ENCODE measurements at regions not wholly inside any gene's neighbourhood (a gene's known extent, or its start where the extent isn't known, plus 50 kb on each side); places are given as distances from the start of the nearest gene placed in this dataset.

- H3K27me3 ChIP-seq (ENCODE audit: insufficient read depth, insufficient read length), result no peaks in the 10 kb centered on the region
- no peaks in the 10 kb centered on the region for H3K9me3 ChIP-seq (ENCODE audit: insufficient read depth, low read length)
- no peak for DNase-seq (ENCODE audit: low read depth, low spot score)
- H3K4me1 ChIP-seq (ENCODE audit: insufficient read depth, insufficient read length), result no peaks in the 10 kb centered on the region
- no peak overlapping the region for H3K4me3 ChIP-seq (ENCODE audit: insufficient read length, low read depth)
- no peaks in the 10 kb centered on the region for H3K36me3 ChIP-seq (ENCODE audit: insufficient read depth, insufficient read length, low read length)
- no peak overlapping the region for H3K9ac ChIP-seq (ENCODE audit: insufficient read length, low read depth)
- TF ChIP-seq SUZ12 (IDR thresholded peaks at IDR 0.05; ENCODE audit: extremely low read depth, insufficient read depth, insufficient read length) (no peak), YY1 (IDR thresholded peaks at IDR 0.05; ENCODE audit: insufficient read depth, insufficient read length) (no peak), ZNF274 (IDR thresholded peaks at IDR 0.05; ENCODE audit: low read depth, low read length) (no peak)
Measured at GRCh38 chr3:66747696-66748095, 246.9 kb upstream of the LRIG1 start.

GRCh38 chr3:66748175-66748876, 247.5 kb upstream of the LRIG1 start:
- Histone ChIP-seq H3K9ac (ENCODE audit: insufficient read length, low read depth) (no peak overlapping the region), H3K9me3 (ENCODE audit: insufficient read depth, low read length) (no peaks in the 10 kb centered on the region), H3K36me3 (ENCODE audit: insufficient read depth, insufficient read length, low read length) (no peaks in the 10 kb centered on the region), H3K27me3 (ENCODE audit: insufficient read depth, insufficient read length) (no peaks in the 10 kb centered on the region), H3K4me1 (ENCODE audit: insufficient read depth, insufficient read length) (no peaks in the 10 kb centered on the region), H3K4me3 (ENCODE audit: insufficient read length, low read depth) (no peak overlapping the region)
- TF ChIP-seq ZNF274 (IDR thresholded peaks at IDR 0.05; ENCODE audit: low read depth, low read length), result no peak
- DNase-seq (ENCODE audit: low read depth, low spot score), result no peak

- Histone ChIP-seq H3K4me1 (ENCODE audit: insufficient read depth, insufficient read length) (no peaks in the 10 kb centered on the region), H3K4me3 (ENCODE audit: insufficient read length, low read depth) (no peak overlapping the region), H3K27me3 (ENCODE audit: insufficient read depth, insufficient read length) (no peaks in the 10 kb centered on the region), H3K36me3 (ENCODE audit: insufficient read depth, insufficient read length, low read length) (no peaks in the 10 kb centered on the region), H3K9ac (ENCODE audit: insufficient read length, low read depth) (no peak overlapping the region), H3K9me3 (ENCODE audit: insufficient read depth, low read length) (no peaks in the 10 kb centered on the region)
- no peak for DNase-seq (ENCODE audit: low read depth, low spot score)
- TF ChIP-seq YY1 (IDR thresholded peaks at IDR 0.05; ENCODE audit: insufficient read depth, insufficient read length), result no peak
- no peak for TF ChIP-seq ZNF274 (IDR thresholded peaks at IDR 0.05; ENCODE audit: low read depth, low read length)
- TF ChIP-seq SUZ12 (IDR thresholded peaks at IDR 0.05; ENCODE audit: extremely low read depth, insufficient read depth, insufficient read length), result no peak
Measured at GRCh38 chr3:66751842-66752241, 246.3 kb upstream of the KBTBD8 start.

- DNase-seq (ENCODE audit: low read depth, low spot score), result no peak
- Histone ChIP-seq H3K4me3 (ENCODE audit: insufficient read length, low read depth) (no peak overlapping the region), H3K9me3 (ENCODE audit: insufficient read depth, low read length) (no peaks in the 10 kb centered on the region), H3K9ac (ENCODE audit: insufficient read length, low read depth) (no peak overlapping the region), H3K4me1 (ENCODE audit: insufficient read depth, insufficient read length) (no peaks in the 10 kb centered on the region), H3K27me3 (ENCODE audit: insufficient read depth, insufficient read length) (no peaks in the 10 kb centered on the region), H3K36me3 (ENCODE audit: insufficient read depth, insufficient read length, low read length) (no peaks in the 10 kb centered on the region)
- TF ChIP-seq ZNF274 (IDR thresholded peaks at IDR 0.05; ENCODE audit: low read depth, low read length) (no peak), SUZ12 (IDR thresholded peaks at IDR 0.05; ENCODE audit: extremely low read depth, insufficient read depth, insufficient read length) (no peak), YY1 (IDR thresholded peaks at IDR 0.05; ENCODE audit: insufficient read depth, insufficient read length) (no peak)
Measured at GRCh38 chr3:66753670-66754069, 244.4 kb upstream of the KBTBD8 start.

- Histone ChIP-seq H3K4me3 (ENCODE audit: insufficient read length, low read depth) (no peak overlapping the region), H3K27me3 (ENCODE audit: insufficient read depth, insufficient read length) (no peaks in the 10 kb centered on the region), H3K9ac (ENCODE audit: insufficient read length, low read depth) (no peak overlapping the region), H3K9me3 (ENCODE audit: insufficient read depth, low read length) (no peaks in the 10 kb centered on the region), H3K36me3 (ENCODE audit: insufficient read depth, insufficient read length, low read length) (no peaks in the 10 kb centered on the region), H3K4me1 (ENCODE audit: insufficient read depth, insufficient read length) (no peaks in the 10 kb centered on the region)
- no peak for TF ChIP-seq ZNF274 (IDR thresholded peaks at IDR 0.05; ENCODE audit: low read depth, low read length)
- TF ChIP-seq YY1 (IDR thresholded peaks at IDR 0.05; ENCODE audit: insufficient read depth, insufficient read length), result no peak
- no peak for TF ChIP-seq SUZ12 (IDR thresholded peaks at IDR 0.05; ENCODE audit: extremely low read depth, insufficient read depth, insufficient read length)
- DNase-seq (ENCODE audit: low read depth, low spot score), result no peak
Measured at GRCh38 chr3:66754613-66755012, 243.5 kb upstream of the KBTBD8 start.

GRCh38 chr3:66755924-66756323, 242.2 kb upstream of the KBTBD8 start:
- Histone ChIP-seq H3K4me3 (ENCODE audit: insufficient read length, low read depth) (no peak overlapping the region), H3K27me3 (ENCODE audit: insufficient read depth, insufficient read length) (no peaks in the 10 kb centered on the region), H3K9ac (ENCODE audit: insufficient read length, low read depth) (no peak overlapping the region), H3K4me1 (ENCODE audit: insufficient read depth, insufficient read length) (no peaks in the 10 kb centered on the region), H3K36me3 (ENCODE audit: insufficient read depth, insufficient read length, low read length) (no peaks in the 10 kb centered on the region), H3K9me3 (ENCODE audit: insufficient read depth, low read length) (no peaks in the 10 kb centered on the region)
- no peak for DNase-seq (ENCODE audit: low read depth, low spot score)
- no peak for TF ChIP-seq SUZ12 (IDR thresholded peaks at IDR 0.05; ENCODE audit: extremely low read depth, insufficient read depth, insufficient read length)
- TF ChIP-seq ZNF274 (IDR thresholded peaks at IDR 0.05; ENCODE audit: low read depth, low read length), result no peak
- TF ChIP-seq YY1 (IDR thresholded peaks at IDR 0.05; ENCODE audit: insufficient read depth, insufficient read length), result no peak

GRCh38 chr3:66756468-66757036, 241.6 kb upstream of the KBTBD8 start:
- H3K27me3 ChIP-seq (ENCODE audit: insufficient read depth, insufficient read length), result no peaks in the 10 kb centered on the region

More at GRCh38 chr3:66756468-66757036, 241.6 kb upstream of the KBTBD8 start:
- H3K9ac ChIP-seq (ENCODE audit: insufficient read length, low read depth), result no peak overlapping the region
- no peaks in the 10 kb centered on the region for H3K4me1 ChIP-seq (ENCODE audit: insufficient read depth, insufficient read length)
- H3K4me3 ChIP-seq (ENCODE audit: insufficient read length, low read depth), result no peak overlapping the region
- TF ChIP-seq YY1 (IDR thresholded peaks at IDR 0.05; ENCODE audit: insufficient read depth, insufficient read length), result no peak
- no peak for TF ChIP-seq ZNF274 (IDR thresholded peaks at IDR 0.05; ENCODE audit: low read depth, low read length)
- no peak for TF ChIP-seq SUZ12 (IDR thresholded peaks at IDR 0.05; ENCODE audit: extremely low read depth, insufficient read depth, insufficient read length)
- H3K36me3 ChIP-seq (ENCODE audit: insufficient read depth, insufficient read length, low read length), result no peaks in the 10 kb centered on the region
- H3K9me3 ChIP-seq (ENCODE audit: insufficient read depth, low read length), result no peaks in the 10 kb centered on the region
- no peak for DNase-seq (ENCODE audit: low read depth, low spot score)
